PC-3 (cell line): ENCODE measurements at regions not wholly inside any gene's neighbourhood (a gene's known extent, or its start where the extent isn't known, plus 50 kb on each side); places are given as distances from the start of the nearest gene placed in this dataset.

Experiments used
- EZH2 ChIP-seq: fragments of 300-600 bp; sonication (generic); IDR thresholded peaks from one replicate; pipeline ENCODE4 v1.6.1; 2017; ENCODE audit warnings: antibody characterized with exemption, mild to moderate bottlenecking, low read length; ENCODE audit not compliant: unreplicated experiment
- TF ChIP-seq, protein P1 (sequence below): fragments of 300-600 bp; sonication (generic); conservative IDR thresholded peaks from 2 replicates; pipeline ENCODE4 v1.5.1; 2017; ENCODE audit warnings: antibody characterized with exemption, low read depth, mild to moderate bottlenecking, low read length

DNA sequence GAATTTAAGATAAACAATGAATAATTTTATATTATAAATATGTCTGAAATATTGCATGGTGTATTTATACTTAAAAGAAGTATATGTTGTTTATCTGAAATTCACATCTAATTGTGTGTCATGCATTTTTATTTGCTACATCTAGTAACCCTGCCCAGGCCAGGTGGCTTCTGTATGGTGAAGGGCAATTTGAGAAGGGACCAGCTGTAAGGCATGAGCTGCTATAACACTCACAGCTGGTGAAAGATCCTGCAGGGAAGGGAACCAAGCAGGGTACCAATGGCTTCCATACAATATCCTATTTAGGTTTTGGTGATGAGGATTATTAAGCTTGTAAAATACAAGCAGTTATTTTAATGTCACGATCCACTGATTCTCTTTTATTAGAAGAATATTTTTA, 921.8 kb upstream of the GJE1 start:
- TF ChIP-seq, protein P1, sequence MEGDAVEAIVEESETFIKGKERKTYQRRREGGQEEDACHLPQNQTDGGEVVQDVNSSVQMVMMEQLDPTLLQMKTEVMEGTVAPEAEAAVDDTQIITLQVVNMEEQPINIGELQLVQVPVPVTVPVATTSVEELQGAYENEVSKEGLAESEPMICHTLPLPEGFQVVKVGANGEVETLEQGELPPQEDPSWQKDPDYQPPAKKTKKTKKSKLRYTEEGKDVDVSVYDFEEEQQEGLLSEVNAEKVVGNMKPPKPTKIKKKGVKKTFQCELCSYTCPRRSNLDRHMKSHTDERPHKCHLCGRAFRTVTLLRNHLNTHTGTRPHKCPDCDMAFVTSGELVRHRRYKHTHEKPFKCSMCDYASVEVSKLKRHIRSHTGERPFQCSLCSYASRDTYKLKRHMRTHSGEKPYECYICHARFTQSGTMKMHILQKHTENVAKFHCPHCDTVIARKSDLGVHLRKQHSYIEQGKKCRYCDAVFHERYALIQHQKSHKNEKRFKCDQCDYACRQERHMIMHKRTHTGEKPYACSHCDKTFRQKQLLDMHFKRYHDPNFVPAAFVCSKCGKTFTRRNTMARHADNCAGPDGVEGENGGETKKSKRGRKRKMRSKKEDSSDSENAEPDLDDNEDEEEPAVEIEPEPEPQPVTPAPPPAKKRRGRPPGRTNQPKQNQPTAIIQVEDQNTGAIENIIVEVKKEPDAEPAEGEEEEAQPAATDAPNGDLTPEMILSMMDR = no peak
- no peak for TF ChIP-seq EZH2
